Keratinocyte (primary cell): ENCODE measurements at regions not wholly inside any gene's neighbourhood (a gene's known extent, or its start where the extent isn't known, plus 50 kb on each side); places are given as distances from the start of the nearest gene placed in this dataset.

Source experiments
- DNase-seq: peaks from one replicate; pipeline ENCODE4 v3.0.0-alpha.2; 2011; ENCODE audit warnings: low read depth, missing footprints, low spot score
- FAIRE-seq: peaks from 2 replicates; lab custom pipeline; 2011; peaks lifted over from hg19 to GRCh38; lab: Jason Lieb, UNC
- H2AFZ ChIP-seq: 2 replicates; pipeline ENCODE4 v1.6.0; 2012; ENCODE audit warnings: low read length, control low read depth, inconsistent platforms; ENCODE audit not compliant: control insufficient read depth
- H3K27ac ChIP-seq: 2 replicates; pipeline ENCODE4 v1.5.1; 2011; ENCODE audit warnings: low read length; ENCODE audit not compliant: control insufficient read depth, insufficient read depth
- H3K27me3 ChIP-seq: 3 replicates; pipeline ENCODE4 v1.6.0; 2011; ENCODE audit warnings: low read length; ENCODE audit not compliant: control insufficient read depth, insufficient read depth; ENCODE audit errors: extremely low read depth
- H3K36me3 ChIP-seq, 2 experiments: 2 replicates in 1 of 2; 3 replicates in 1 of 2; pipeline ENCODE4 v1.5.1; 2011; ENCODE audit warnings: low read length in 2 of 2, mild to moderate bottlenecking in 1 of 2; ENCODE audit not compliant: control insufficient read depth in 2 of 2, insufficient read depth in 2 of 2; ENCODE audit errors: extremely low read depth in 1 of 2
- H3K4me1 ChIP-seq: 3 replicates; pipeline ENCODE4 v1.5.1; 2011; ENCODE audit warnings: low read length; ENCODE audit not compliant: control insufficient read depth, insufficient read depth; ENCODE audit errors: extremely low read depth
- H3K4me2 ChIP-seq: 3 replicates; pipeline ENCODE4 v1.6.0; 2011; ENCODE audit warnings: low read depth, low read length; ENCODE audit not compliant: control insufficient read depth, insufficient read depth; ENCODE audit errors: extremely low read depth
- H3K4me3 ChIP-seq, 3 experiments: fragments of 200-600 bp in 1 of 3; sonication (generic) in 1 of 3; 2 replicates in 2 of 3; 3 replicates in 1 of 3; pipeline ENCODE4 v1.5.1; 2011 to 2016; ENCODE audit warnings: low read length in 3 of 3, mild to moderate bottlenecking in 3 of 3, control low read depth in 2 of 3, inconsistent platforms in 1 of 3, low read depth in 1 of 3, mixed read lengths in 1 of 3, mixed run types in 1 of 3, moderate library complexity in 1 of 3; ENCODE audit not compliant: control insufficient read depth in 2 of 3, insufficient read depth in 2 of 3; ENCODE audit errors: extremely low read depth in 1 of 3
- H3K79me2 ChIP-seq: 2 replicates; pipeline ENCODE4 v1.6.0; 2012; ENCODE audit warnings: low read length; ENCODE audit not compliant: control insufficient read depth, insufficient read depth
- H3K9ac ChIP-seq: 3 replicates; pipeline ENCODE4 v1.6.0; 2011; ENCODE audit warnings: low read length; ENCODE audit not compliant: control insufficient read depth, insufficient read depth; ENCODE audit errors: extremely low read depth
- H3K9me1 ChIP-seq: 3 replicates; pipeline ENCODE4 v1.6.0; 2011; ENCODE audit warnings: low read length; ENCODE audit not compliant: control insufficient read depth, insufficient read depth; ENCODE audit errors: extremely low read depth
- H3K9me3 ChIP-seq: 2 replicates; pipeline ENCODE4 v1.5.1; 2012; ENCODE audit warnings: low read depth, low read length; ENCODE audit not compliant: control insufficient read depth
- H4K20me1 ChIP-seq: 3 replicates; pipeline ENCODE4 v1.6.0; 2011; ENCODE audit warnings: low read length; ENCODE audit not compliant: control insufficient read depth, insufficient read depth; ENCODE audit errors: extremely low read depth
- EZH2 ChIP-seq: IDR thresholded peaks from one replicate; pipeline ENCODE4 v1.6.1; 2012; ENCODE audit warnings: inconsistent platforms, mild to moderate bottlenecking, low read length, moderate library complexity
- dilution Hi-C: fragments of 300-500 bp; cut with MboI; formaldehyde crosslinking; loops from one replicate; pipeline ENCODE4 v1.7.0; 2020; ENCODE audit warnings: low sequenced_read_pairs; ENCODE audit not compliant: extremely low pct_ligation_motif_present
- TF ChIP-seq, protein P1 (sequence below), 3 experiments: IDR thresholded peaks in 1 of 3; conservative IDR thresholded peaks in 1 of 3; optimal IDR thresholded peaks in 1 of 3; 2 replicates in 2 of 3; 3 replicates in 1 of 3; pipeline versions ENCODE3 to v1.5.1; 2011; ENCODE audit warnings: low read length in 3 of 3, mild to moderate bottlenecking in 3 of 3, moderate library complexity in 2 of 3, control low read depth in 1 of 3, inconsistent platforms in 1 of 3; ENCODE audit not compliant: insufficient read depth in 2 of 3; ENCODE audit errors: extremely low read depth in 1 of 3

DNA sequence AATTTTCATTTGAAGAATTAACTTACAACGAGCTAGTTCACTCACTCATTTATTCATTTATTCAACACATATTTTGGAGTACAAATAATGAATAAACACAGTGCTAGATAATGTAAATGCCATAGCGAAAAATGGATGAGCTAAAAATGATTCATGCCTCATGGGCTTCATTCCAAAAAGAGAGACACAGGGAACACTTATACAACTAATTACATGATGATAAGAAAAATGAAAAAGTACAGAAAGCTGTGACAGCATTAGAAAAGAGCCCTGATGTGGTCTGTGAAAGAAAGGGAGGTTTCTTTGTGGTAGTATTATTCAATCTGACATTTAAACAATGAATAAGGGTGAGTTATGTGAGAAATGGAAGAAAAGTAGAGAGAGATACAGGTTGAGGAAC, 726.4 kb downstream of the AMY1C start:
- dilution Hi-C loops = no loop called here
- FAIRE-seq = no peak

DNA sequence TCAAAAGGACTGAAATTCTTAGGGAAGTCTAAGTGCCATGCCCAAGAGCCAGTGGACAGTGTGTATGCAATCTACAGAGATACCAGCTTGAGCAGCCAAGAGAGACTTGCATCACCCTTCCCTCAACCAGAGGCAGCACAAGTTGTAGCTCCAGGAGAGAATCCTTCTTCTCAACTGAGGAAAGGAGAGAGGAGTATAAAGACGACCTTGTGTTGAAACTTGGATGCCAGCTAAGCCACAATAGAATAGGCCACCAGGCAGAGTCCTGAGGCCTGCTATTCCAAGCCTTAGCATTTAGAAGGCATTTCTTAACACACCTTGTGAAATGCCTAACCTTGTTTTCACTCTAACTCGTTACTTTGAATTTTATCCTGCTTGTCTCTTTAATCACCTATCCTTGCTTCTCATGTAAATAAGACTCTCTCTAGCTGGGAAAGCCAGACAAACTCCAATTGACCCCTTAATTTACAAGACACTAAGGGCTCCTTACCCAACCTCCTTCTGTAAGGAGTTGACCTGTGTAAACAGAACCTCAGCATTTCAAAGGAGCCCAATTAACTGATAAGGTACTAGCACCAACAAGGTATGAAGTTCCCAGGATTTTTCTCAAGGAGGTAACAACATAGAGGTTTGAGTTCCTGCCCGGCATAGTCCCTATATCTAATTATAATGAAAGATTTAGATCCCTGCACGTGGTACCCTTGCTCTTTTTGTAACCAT, 738.8 kb downstream of the AMY1C start:
- Histone ChIP-seq H3K4me2 (no peak overlapping the region), H3K27me3 (no peaks in the 10 kb centered on the region), H3K36me3 (no peaks in the 10 kb centered on the region), H2AFZ (no peak overlapping the region), H3K4me1 (no peaks in the 10 kb centered on the region), H3K9me1 (no peaks in the 10 kb centered on the region), H3K79me2 (no peaks in the 10 kb centered on the region), H3K4me3 (no peak overlapping the region), H3K27ac (no peak overlapping the region), H4K20me1 (no peaks in the 10 kb centered on the region), H3K9ac (no peak overlapping the region), H3K9me3 (no peaks in the 10 kb centered on the region)
- dilution Hi-C loops = no loop called here
- no peak for TF ChIP-seq EZH2
- TF ChIP-seq, protein P1, sequence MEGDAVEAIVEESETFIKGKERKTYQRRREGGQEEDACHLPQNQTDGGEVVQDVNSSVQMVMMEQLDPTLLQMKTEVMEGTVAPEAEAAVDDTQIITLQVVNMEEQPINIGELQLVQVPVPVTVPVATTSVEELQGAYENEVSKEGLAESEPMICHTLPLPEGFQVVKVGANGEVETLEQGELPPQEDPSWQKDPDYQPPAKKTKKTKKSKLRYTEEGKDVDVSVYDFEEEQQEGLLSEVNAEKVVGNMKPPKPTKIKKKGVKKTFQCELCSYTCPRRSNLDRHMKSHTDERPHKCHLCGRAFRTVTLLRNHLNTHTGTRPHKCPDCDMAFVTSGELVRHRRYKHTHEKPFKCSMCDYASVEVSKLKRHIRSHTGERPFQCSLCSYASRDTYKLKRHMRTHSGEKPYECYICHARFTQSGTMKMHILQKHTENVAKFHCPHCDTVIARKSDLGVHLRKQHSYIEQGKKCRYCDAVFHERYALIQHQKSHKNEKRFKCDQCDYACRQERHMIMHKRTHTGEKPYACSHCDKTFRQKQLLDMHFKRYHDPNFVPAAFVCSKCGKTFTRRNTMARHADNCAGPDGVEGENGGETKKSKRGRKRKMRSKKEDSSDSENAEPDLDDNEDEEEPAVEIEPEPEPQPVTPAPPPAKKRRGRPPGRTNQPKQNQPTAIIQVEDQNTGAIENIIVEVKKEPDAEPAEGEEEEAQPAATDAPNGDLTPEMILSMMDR (optimal IDR thresholded peaks at IDR 0.05 in 1 of 3, IDR thresholded peaks at IDR 0.05 in 1 of 3, conservative IDR thresholded peaks at IDR 0.05 in 1 of 3; ENCODE audit: extremely low read depth in 1 of 3, insufficient read depth in 2 of 3, low read length in 3 of 3) = no peak
- FAIRE-seq (no peak), DNase-seq (no peak)

More for the DNA sequence above, 726.4 kb downstream of the AMY1C start:
- no peaks in the 10 kb centered on the region for H4K20me1 ChIP-seq
- no peak overlapping the region for H3K9ac ChIP-seq
- H3K27ac ChIP-seq = no peak overlapping the region
- no peak for DNase-seq
- no peaks in the 10 kb centered on the region for H3K27me3 ChIP-seq
- H3K4me2 ChIP-seq = no peak overlapping the region
- no peak overlapping the region for H3K4me3 ChIP-seq
- TF ChIP-seq EZH2 = no peak
- TF ChIP-seq, protein P1 (optimal IDR thresholded peaks at IDR 0.05 in 1 of 3, IDR thresholded peaks at IDR 0.05 in 1 of 3, conservative IDR thresholded peaks at IDR 0.05 in 1 of 3; ENCODE audit: extremely low read depth in 1 of 3, insufficient read depth in 2 of 3, low read length in 3 of 3) = no peak
- no peaks in the 10 kb centered on the region for H3K9me1 ChIP-seq
- H3K9me3 ChIP-seq = no peaks in the 10 kb centered on the region
- H3K79me2 ChIP-seq = no peaks in the 10 kb centered on the region
- no peak overlapping the region for H2AFZ ChIP-seq
- H3K4me1 ChIP-seq = no peaks in the 10 kb centered on the region
- no peaks in the 10 kb centered on the region for H3K36me3 ChIP-seq
